ENCODE measurements at regions not wholly inside any gene's neighbourhood (a gene's known extent, or its start where the extent isn't known, plus 50 kb on each side); places are given as distances from the start of the nearest gene placed in this dataset.
"Not testable (repeated sequence)": the region's sequence is repeated elsewhere in the genome, so short reads cannot be mapped to it uniquely, and the experiment has no call there.

GRCh38 chr18:54433368-54433767 lies 75.7 kb downstream of the C18orf54 start:
- no peak for DNase-seq

GRCh38 chr18:54433857-54434256 lies 76.2 kb downstream of the C18orf54 start:
- no peak for DNase-seq

DNA sequence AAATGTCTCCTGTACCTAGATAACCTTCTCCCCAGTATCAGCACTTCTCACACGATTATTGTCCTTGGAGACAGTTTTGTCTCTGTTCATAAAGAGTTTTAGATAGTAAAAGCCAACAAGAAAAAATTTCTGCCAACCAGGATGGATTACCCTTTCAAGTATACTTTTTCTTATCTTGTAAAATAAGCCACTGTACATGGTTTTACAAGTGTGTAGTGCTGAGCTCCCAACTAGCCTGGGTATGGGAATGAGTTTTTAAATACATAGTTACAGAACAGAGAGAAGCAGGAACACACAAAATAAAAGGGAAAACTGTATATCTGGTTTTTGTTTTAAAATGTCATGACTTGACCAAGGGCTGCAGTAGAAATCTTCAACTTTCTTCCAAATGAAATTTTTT lies 76.7 kb downstream of the C18orf54 start:
- DNase-seq: no peak

GRCh38 chr18:54436501-54436900 lies 78.8 kb downstream of the C18orf54 start:
- DNase-seq: no peak

- DNase-seq: peak; percentile 57
Observed at GRCh38 chr18:54440292-54440691, 82.6 kb downstream of the C18orf54 start.

DNA sequence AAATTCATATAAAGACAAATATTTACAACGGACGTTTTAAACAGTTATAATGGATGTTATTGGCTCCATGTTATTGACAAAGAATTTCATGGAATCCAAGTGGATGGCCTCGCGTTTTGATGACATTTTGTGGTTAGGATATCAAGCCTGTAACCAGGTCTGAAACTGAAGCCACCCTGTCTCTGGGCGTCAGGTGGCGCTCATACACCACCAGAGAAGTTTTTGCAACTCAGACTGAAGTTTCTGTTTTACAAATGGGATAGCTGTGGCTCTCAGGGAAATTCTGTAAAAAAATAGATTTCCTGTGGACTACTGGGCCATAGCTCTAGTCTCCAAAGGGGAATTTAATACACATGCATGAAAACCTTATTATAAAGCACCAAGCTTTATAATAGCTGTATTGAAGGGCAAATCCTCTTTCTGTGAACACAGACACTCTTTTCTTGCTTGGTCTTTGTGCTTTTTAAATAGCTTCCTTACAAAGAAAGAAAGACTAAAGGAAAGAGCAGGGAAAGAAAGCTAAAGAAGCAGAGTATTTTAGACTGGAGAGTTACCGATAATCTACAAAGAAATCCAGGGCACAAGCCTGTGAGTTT lies 86.7 kb downstream of the C18orf54 start:
- peak; percentile 71 for DNase-seq

GRCh38 chr18:54453996-54454395 lies 96.3 kb downstream of the C18orf54 start:
- no peak for DNase-seq

GRCh38 chr18:54465502-54465901 lies 107.8 kb downstream of the C18orf54 start:
- no peak for DNase-seq

DNA sequence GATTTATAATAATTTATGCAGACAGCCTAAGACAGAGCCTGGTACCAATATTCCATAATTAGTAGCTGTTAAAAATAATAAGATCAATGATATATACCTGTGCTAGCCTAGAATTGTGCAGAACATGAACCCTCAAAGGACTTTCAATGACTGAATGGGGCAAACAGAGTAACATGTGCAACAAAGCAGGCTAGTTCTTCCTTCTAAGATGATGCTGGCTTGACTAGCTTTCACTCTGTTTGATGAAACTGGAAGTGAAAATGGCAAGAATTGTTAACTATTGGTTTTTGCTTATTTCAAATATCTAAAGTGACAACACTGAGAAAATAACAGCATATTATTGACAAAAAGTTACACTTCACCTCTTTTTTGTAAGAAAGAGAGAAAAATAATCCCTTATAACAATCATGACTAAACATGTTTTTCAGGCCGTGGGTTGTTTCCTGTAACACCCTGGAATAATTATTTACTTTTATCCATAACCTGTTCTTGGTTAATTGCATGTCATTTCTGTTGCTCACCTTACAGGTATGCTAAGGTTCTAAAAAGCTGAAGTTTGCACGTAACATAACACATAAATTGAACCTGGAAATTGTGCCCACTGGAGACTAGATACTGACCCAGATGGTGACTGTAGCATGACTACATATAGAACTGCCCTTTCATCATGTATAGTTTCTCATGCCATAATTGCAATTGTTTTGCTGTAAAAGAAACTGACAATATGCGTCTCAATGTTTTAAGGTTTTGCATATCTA lies 108.7 kb downstream of the C18orf54 start:
- DNase-seq: no peak

DNA sequence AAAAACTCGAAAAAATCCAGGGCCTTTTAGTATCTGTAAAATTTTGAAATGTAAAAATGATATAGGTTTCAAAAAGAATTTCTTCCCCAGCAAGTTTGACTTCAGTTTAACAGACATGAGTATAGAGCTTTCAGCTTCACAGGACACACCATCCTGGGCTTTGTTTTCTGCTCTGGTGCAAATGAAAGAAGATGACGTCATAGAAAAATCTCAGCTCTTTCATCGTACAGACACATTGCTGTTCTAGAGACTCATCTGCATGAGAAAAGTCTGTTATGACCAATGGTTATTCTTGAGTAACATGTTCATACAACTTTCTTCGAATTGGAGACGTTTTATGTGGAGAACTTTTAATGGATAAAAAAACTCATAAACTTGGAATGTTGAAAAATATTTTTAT lies 111.7 kb upstream of the DYNAP start:
- DNase-seq: peak; percentile 66

DNA sequence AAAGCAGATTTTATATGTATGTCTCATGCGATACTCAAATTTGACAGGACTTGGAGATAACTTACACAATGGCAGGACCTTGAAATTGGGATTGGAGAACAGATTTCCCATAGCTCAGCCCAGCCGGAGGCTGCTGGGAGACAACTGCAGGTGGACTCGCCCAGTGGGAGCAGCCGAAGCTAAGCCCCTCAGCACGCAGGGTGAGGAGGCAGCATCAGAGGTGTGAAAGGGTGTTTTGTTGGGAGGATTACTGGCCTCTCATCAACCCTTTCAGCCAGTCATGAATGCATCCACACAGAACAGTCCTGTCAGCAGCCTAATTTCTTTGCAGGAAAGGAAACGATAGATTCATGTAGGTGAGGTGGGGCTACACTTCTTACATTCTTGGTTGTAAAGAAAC lies 110.4 kb upstream of the DYNAP start:
- no peak for DNase-seq

- DNase-seq: not testable (repeated sequence)
Observed at GRCh38 chr18:54502451-54502850, 88.6 kb upstream of the DYNAP start.

DNA sequence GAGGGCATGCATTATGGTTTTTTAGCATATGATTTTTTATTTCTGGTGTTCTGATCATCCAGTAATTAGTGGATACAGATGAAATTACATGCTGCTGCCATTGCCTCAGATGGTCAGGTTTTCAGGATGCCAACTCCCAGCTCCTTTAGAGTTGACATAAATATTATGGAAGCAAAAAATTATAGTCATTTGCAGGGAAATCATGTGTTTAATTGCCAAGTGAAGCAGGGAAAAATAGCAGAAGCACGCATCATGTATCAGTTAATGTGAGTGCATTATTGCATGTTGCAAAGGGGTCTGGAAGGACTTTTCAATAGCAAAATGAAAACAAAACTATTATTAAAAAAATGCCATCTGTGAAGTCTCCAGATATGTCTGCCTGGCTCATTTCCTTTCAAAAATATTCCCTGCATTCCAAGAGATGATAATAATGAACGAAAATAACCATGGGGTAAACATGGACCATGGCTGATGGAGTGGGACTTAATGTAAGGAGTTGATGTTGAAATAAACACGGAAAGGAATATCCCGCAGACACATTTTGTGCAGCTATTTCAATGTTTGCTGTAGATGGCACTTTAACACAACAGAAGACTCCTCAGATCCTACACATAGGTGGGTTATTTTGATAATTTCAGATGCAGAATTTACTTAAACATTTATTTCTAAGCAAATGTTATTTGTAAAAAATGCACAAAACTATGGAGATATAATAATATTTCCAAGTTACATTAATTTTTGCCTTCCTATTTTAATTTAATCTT lies 87.7 kb upstream of the DYNAP start:
- DNase-seq: peak; percentile 79

DNA sequence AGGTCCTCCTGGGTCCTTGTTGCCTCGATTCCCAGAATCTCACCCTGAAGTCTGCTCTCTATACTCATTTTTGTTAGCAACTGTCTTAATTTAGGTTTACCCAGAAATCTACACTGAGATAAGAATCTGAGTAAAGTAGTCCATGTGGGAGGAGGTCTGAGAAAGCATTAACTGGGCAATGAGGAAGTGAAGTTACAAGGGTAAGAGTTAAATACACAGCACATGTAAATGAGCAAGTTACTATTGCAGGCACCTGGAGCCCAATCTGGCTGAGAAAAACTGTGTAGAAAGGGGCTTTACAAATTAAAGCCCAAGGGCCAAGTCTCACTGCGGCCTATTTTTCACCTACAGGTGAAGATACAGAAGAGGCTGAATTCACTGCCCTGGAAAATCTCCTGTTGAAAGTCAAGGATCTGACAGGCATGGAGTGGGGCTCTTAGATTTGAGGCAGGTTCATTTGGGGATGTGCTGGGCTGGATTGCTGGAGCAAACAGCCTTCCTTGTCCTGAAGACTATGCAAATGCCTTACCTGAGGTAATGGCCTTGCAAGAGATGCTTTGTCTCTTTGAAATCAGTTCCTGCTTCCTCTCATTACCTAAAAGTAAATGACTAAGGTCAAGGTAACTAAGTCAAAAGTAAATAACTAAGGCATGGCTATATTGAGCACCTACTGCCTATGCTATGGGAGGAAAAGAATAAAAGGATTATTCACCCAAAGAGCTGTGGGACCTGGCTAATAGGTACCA lies 84.4 kb upstream of the DYNAP start:
- no peak for DNase-seq

DNA sequence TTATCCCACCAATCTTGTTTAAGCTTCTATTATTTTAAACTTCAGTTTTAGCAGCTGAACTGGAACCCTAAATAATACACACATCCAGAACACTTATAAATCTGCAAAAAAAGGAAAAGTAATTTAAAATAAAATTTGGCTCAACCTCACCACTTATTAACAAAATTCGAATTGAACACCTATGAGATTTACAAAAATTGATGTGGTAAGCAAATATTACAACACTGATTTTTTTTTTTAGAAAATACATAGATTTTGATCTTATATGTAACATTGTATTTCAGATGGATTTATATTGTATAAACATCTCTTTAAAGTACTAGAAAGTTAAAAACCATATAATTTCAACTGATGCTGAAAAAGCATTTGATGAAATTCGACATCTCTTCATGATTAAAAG lies 81.3 kb upstream of the DYNAP start:
- DNase-seq: no peak

GRCh38 chr18:54515149-54515548 lies 75.9 kb upstream of the DYNAP start:
- DNase-seq: peak; percentile 42

DNA sequence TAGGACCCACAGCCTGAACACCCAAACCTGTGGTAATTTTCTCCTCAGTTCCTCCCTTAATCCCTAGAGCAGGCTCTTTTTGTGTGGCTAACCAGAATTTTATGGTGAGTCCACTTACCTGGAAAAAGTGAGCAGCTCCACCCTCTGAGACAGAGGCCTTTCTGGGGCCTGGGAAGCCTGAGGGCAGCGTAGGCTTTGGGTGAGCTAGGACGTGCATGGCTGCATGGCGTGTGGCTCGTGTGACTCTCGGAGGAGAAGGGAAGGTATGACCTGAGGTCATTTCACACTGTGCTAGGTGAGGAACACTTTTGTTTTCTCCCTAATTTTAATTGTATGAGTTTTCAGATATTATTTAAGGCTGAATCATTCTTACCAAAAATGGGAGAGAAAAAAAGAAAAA lies 73.5 kb upstream of the DYNAP start:
- no peak for DNase-seq

DNA sequence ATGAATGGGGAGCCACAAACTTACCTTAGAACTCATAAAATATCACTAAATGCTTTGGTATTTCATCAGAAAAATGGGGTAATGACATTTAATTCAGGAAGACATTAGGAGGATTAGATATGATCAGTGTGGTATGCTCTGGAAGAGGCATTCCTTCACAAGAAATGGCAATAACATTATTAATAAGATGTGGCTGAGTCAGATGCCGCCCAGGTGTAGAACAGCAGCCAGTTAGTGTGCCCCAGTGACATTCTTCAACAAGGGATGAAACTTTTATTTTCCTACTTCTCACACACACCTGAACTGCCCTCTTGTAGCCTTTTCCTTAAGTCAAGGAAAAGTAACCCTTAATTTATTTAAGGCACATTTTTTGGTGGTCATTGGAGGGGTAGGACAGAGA lies 69.2 kb upstream of the DYNAP start:
- DNase-seq: no peak

DNA sequence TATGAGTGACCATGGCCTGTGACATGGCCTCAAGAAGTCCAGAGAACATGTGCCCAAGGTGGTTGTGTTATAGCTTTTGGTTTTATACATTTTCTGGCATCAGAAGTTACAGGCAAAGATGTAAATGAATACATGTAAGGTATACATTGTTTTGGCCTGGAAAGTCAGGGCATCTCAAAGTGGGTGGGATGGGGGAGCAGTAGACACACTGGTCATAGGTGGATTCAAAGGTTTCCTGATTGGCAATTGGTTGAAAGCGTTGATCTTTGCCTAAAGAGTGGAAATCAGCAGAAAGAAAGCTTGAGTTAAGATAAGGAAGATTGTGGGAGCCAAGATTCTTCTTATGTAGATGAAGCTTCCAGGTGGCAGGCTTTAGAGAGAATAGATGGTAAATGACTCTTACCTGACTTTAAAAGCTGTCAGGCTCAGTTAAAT lies 62.1 kb upstream of the DYNAP start:
- DNase-seq: no peak

DNA sequence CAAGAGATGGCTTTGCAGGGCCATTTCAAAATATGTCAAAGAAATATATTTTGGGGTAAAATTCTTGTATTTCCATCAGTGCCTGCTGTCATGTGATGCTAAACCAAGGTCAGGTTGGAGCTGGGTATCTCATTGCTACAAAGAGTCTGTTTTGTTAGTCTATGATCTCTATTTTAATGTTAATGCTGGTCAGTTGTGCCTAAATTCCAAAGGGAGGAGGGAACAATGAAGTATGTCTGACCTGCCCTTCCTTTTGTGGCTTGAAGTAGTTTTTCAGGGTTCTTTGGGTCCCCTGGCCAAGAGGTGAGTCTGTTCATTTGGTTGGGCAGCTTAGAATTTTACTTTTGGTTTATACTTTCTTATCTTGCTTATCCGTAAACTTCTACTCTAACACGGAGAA lies 61.6 kb upstream of the DYNAP start:
- DNase-seq: no peak

GRCh38 chr18:54530285-54530684 lies 60.8 kb upstream of the DYNAP start:
- no peak for DNase-seq

DNA sequence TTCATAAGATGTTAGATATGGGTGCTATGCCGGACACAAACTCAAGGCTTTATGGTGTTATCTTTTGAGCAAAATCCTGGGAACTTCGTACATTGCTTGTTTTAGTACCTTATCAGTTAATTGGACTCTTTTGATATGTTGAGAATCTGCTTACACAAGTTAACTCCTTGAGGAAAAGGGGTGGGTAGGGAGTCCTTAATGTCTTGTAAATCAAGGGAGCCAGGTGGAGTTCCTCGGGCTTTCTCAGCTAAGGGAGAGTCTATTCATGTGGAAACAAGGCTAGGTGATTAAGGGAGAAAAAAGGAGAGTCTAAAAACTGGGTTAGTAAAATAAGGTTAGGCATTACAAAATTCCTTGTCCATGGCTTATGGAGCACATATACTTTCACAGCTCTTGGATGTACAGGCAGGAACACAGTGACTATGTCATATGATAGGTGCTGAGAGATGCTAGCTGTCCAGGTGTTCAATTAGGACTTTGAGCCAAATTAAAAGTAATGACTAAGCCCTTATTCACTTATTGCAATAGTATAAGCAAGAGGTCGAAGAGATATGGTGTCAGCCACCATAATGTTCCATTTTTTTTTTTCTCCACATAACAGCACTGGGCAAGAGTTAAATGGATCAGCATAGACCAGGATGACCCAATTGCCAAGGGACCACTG lies 59.5 kb upstream of the DYNAP start:
- peak; percentile 19 for DNase-seq

GRCh38 chr18:54532222-54532621 lies 58.8 kb upstream of the DYNAP start:
- DNase-seq: peak; percentile 51

Measured in NCI-H69 (cell line).